CD4-positive, alpha-beta T cell (primary cell): ENCODE measurements at regions not wholly inside any gene's neighbourhood (a gene's known extent, or its start where the extent isn't known, plus 50 kb on each side); places are given as distances from the start of the nearest gene placed in this dataset.

ENCODE experiments used
- ATAC-seq: fragments of 200-7000 bp; cut with Tn5 transposase; one replicate; pipeline ENCODE4 v1.10.0; 2022; ENCODE audit warnings: mild to moderate bottlenecking; ENCODE audit not compliant: poor library complexity
- CTCF ChIA-PET: fragments of 350-600 bp; sonication (Branson Sonifier 250); formaldehyde crosslinking; loops from one replicate; lab custom pipeline; 2021; ENCODE audit warnings: antibody characterized with exemption, inconsistent platforms; lab: Charles Lee
- POLR2A ChIA-PET: fragments of 350-600 bp; sonication (Branson Sonifier 250); formaldehyde crosslinking; loops from one replicate; lab custom pipeline; 2021; ENCODE audit warnings: antibody characterized with exemption, inconsistent platforms; lab: Charles Lee
- DNase-seq, 14 experiments: peaks; one replicate each; pipeline ENCODE4 v3.0.0-alpha.2; 2013 to 2020; ENCODE audit warnings: mixed read lengths in 2 of 14
- H3K27ac ChIP-seq, 2 donors: one replicate each; pipeline versions ENCODE4 v1.5.1 to v1.7.0; 2013; ENCODE audit warnings: low read length in 2 of 2, low read depth in 1 of 2, mild to moderate bottlenecking in 1 of 2
- H3K27me3 ChIP-seq, 2 experiments: 1 replicate in 1 of 2; 2 replicates in 1 of 2; pipeline versions ENCODE4 v1.6.1 to v1.7.0; 2013; ENCODE audit warnings: low read length in 2 of 2, control low read depth in 1 of 2, mild to moderate bottlenecking in 1 of 2, moderate library complexity in 1 of 2; ENCODE audit not compliant: insufficient read depth in 2 of 2, control insufficient read depth in 1 of 2
- H3K36me3 ChIP-seq: one replicate; pipeline ENCODE4 v1.6.1; 2013; ENCODE audit warnings: low read length, control low read depth; ENCODE audit not compliant: insufficient read depth
- H3K4me1 ChIP-seq: one replicate; pipeline ENCODE4 v1.6.1; 2013; ENCODE audit warnings: low read length, control low read depth; ENCODE audit not compliant: insufficient read depth
- H3K4me3 ChIP-seq: one replicate; pipeline ENCODE4 v1.5.1; 2013; ENCODE audit warnings: mild to moderate bottlenecking, low read length, moderate library complexity
- H3K9me3 ChIP-seq, 2 experiments: 1 replicate in 1 of 2; 2 replicates in 1 of 2; pipeline versions ENCODE4 v1.6.1 to v1.7.0; 2013; ENCODE audit warnings: low read length in 2 of 2, mild to moderate bottlenecking in 2 of 2, control low read depth in 1 of 2, moderate library complexity in 1 of 2; ENCODE audit not compliant: control insufficient read depth in 1 of 2, insufficient read depth in 1 of 2
- H3K27ac Mint-ChIP-seq: one replicate; pipeline ENCODE4 v1.8.0; 2020; ENCODE audit warnings: mixed read lengths
- H3K27me3 Mint-ChIP-seq: one replicate; pipeline ENCODE4 v1.8.0; 2021; ENCODE audit warnings: mixed read lengths
- H3K36me3 Mint-ChIP-seq: one replicate; pipeline ENCODE4 v1.8.0; 2021; ENCODE audit warnings: low read depth, mixed read lengths
- H3K4me1 Mint-ChIP-seq: one replicate; pipeline ENCODE4 v1.8.0; 2021; ENCODE audit warnings: low read depth, mixed read lengths
- H3K4me3 Mint-ChIP-seq: one replicate; pipeline ENCODE4 v1.8.0; 2020; ENCODE audit warnings: mild to moderate bottlenecking, mixed read lengths
- H3K9me3 Mint-ChIP-seq: one replicate; pipeline ENCODE4 v1.8.0; 2020; ENCODE audit warnings: mixed read lengths
- CTCF ChIP-seq: fragments of 200-600 bp; IDR thresholded peaks from one replicate; pipeline ENCODE4 v1.8.0; 2022; ENCODE audit warnings: antibody characterized with exemption, mild to moderate bottlenecking
- intact Hi-C, 2 experiments: fragments of 100-400 bp; cut with DNase I in 1 of 2; cut with micrococcal nuclease in 1 of 2; formaldehyde crosslinking; loops; one replicate each; pipeline versions ENCODE4 v1.15.1 to v1.9.0; 2023 to 2025; cut with DNase I, micrococcal nuclease

GRCh38 chr9:12065050-12065449, 628.1 kb upstream of the TYRP1 start:
- CTCF ChIA-PET: no interaction called here

DNA sequence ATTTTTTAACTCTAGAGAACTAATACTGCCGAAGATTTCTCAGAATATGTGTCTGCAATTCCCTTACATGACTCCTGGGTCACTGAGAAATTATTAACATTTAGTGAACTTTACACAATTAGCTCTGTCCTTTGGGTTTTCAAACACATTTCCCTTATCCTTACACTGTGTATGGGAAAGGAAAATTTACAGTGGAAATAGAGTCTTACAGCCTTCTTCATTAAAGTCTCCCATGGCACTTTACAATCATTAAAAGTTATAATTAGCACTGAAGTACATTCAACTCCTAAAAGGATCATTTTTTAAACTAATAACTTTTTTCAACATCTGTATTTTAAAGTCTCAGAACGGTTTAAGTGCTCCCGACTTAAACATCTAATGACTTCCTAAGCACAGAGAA, 627.5 kb upstream of the TYRP1 start:
- no peak overlapping the region for H3K4me3 ChIP-seq
- no peak for DNase-seq
- ChIA-PET POLR2A (no interaction called here), CTCF (no interaction called here)
- H3K4me1 ChIP-seq: no peaks in the 10 kb centered on the region
- Mint-ChIP-seq H3K36me3 (no peaks in the 10 kb centered on the region), H3K27ac (no peak overlapping the region), H3K9me3 (peaks cover 9% of the 10 kb centered on the region), H3K4me3 (no peak overlapping the region), H3K4me1 (no peaks in the 10 kb centered on the region), H3K27me3 (no peaks in the 10 kb centered on the region)
- H3K27ac ChIP-seq: no peak overlapping the region
- H3K27me3 ChIP-seq: no peaks in the 10 kb centered on the region
- TF ChIP-seq CTCF: no peak
- H3K9me3 ChIP-seq: peaks cover 0 to 5% of the 10 kb centered on the region in 2 experiments
- H3K36me3 ChIP-seq: no peaks in the 10 kb centered on the region
- intact Hi-C loops: no loop called here
- no peak for ATAC-seq

More at GRCh38 chr9:12065050-12065449, 628.1 kb upstream of the TYRP1 start:
- Mint-ChIP-seq H3K27ac (no peak overlapping the region), H3K4me1 (no peaks in the 10 kb centered on the region), H3K36me3 (no peaks in the 10 kb centered on the region), H3K27me3 (no peaks in the 10 kb centered on the region), H3K4me3 (no peak overlapping the region), H3K9me3 (peaks cover 9% of the 10 kb centered on the region)
- no peak for DNase-seq
- H3K36me3 ChIP-seq: no peaks in the 10 kb centered on the region
- no peak overlapping the region for H3K4me3 ChIP-seq
- H3K4me1 ChIP-seq: no peaks in the 10 kb centered on the region
- no peak for TF ChIP-seq CTCF
- intact Hi-C loops: no loop called here
- POLR2A ChIA-PET: no interaction called here
- H3K27me3 ChIP-seq: no peaks in the 10 kb centered on the region
- no peak for ATAC-seq
- no peak overlapping the region for H3K27ac ChIP-seq
- H3K9me3 ChIP-seq: peaks cover 0 to 5% of the 10 kb centered on the region in 2 experiments

GRCh38 chr9:12066455-12067035, 626.6 kb upstream of the TYRP1 start:
- POLR2A ChIA-PET: no interaction called here
- DNase-seq (no peak), ATAC-seq (no peak)
- no peaks in the 10 kb centered on the region for H3K27me3 ChIP-seq
- H3K27ac Mint-ChIP-seq: no peak overlapping the region
- peaks cover 6% of the 10 kb centered on the region for H3K9me3 Mint-ChIP-seq
- CTCF ChIA-PET: no interaction called here
- no peaks in the 10 kb centered on the region for H3K4me1 Mint-ChIP-seq
- H3K4me3 Mint-ChIP-seq: no peak overlapping the region
- no peaks in the 10 kb centered on the region for H3K36me3 Mint-ChIP-seq
- H3K36me3 ChIP-seq: no peaks in the 10 kb centered on the region
- no peak overlapping the region for H3K4me3 ChIP-seq
- H3K9me3 ChIP-seq: peaks cover 1 to 5% of the 10 kb centered on the region in 2 experiments
- TF ChIP-seq CTCF: no peak
- H3K27me3 Mint-ChIP-seq: no peaks in the 10 kb centered on the region
- H3K27ac ChIP-seq: no peak overlapping the region
- intact Hi-C loops: no loop called here
- no peaks in the 10 kb centered on the region for H3K4me1 ChIP-seq
